ENCODE measurements at regions not wholly inside any gene's neighbourhood (a gene's known extent, or its start where the extent isn't known, plus 50 kb on each side); places are given as distances from the start of the nearest gene placed in this dataset.

DNA sequence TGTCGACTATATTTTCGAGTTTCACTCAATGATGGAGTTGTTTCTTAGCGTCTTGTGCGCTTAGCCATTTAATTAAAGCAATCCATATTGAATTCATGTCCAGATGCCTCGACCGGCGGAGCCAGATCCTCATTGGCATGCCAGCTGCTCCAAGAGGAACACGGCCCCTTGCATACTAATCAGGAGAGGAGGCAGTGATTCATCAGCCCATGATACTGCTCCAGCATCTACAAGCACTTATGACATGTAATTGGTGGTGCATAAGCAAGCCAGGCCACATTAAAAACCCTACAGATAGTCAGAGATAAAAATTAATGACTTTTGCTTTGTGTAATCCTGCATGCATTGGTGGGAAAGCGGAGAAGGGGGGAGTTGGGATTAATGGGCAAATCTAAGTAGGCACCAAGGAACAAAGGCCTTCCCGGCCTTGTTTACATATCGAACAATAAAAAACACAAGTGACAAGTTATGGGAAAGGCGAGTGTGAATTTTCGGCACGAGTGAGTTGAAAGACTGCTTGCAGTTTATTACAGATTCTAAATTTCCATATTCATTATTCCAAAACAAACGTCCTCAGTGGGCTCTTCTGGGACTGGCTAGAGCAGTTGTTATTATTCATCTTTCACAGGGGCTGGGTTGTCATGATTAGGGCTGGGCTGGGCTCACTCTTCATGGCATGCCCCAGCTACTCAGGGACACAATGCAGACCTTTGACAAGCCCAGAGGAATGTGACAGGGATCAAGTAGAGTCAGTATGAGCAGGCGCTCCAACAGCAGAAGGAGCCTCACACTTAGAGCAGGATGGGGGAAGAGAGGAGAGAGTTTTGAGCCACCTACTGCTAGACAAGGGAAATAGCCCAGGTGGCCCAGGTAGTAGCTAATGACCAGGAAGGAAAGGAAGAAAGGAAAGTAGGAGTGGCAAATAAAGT is 281.7 kb upstream of the ZFHX3 start:
- TF ChIP-seq EZH2phosphoT487 (IDR thresholded peaks at IDR 0.05; ENCODE audit: borderline replicate concordance, low read length) (no peak), CTCF (IDR thresholded peaks at IDR 0.05; ENCODE audit: low read depth, low read length, poor library complexity, severe bottlenecking) (no peak)

Measured in DOHH2 (cell line).